OCI-LY7 (cell line): ENCODE measurements at regions not wholly inside any gene's neighbourhood (a gene's known extent, or its start where the extent isn't known, plus 50 kb on each side); places are given as distances from the start of the nearest gene placed in this dataset.

Experiments
- CTCF ChIP-seq: fragments of 200-600 bp; sonication (generic); conservative IDR thresholded peaks from 2 replicates; pipeline ENCODE4 v1.5.1; 2014; ENCODE audit warnings: mild to moderate bottlenecking, antibody characterized with exemption, low read length, moderate library complexity, mixed read lengths
- EZH2phosphoT487 ChIP-seq: fragments of 200-600 bp; sonication (generic); IDR thresholded peaks from 2 replicates; pipeline ENCODE4 v1.6.1; 2018; ENCODE audit warnings: low read depth, borderline replicate concordance, mild to moderate bottlenecking, mixed run types, antibody characterized with exemption, low read length, moderate library complexity, mixed read lengths

GRCh38 chr13:74465271-74465670, 331.1 kb upstream of the KLF12 start:
- TF ChIP-seq CTCF (no peak), EZH2phosphoT487 (no peak)
